IPS DF 6.9 (cell line): ENCODE measurements at regions not wholly inside any gene's neighbourhood (a gene's known extent, or its start where the extent isn't known, plus 50 kb on each side); places are given as distances from the start of the nearest gene placed in this dataset.
"Not testable (repeated sequence)": the region's sequence is repeated elsewhere in the genome, so short reads cannot be mapped to it uniquely, and the experiment has no call there.

ENCODE experiments used
- DNase-seq: peaks from one replicate; pipeline ENCODE4 v3.0.0-alpha.2; 2013; ENCODE audit warnings: low read depth, low spot score
- H3K27ac ChIP-seq: one replicate; pipeline ENCODE4 v1.5.1; 2013; ENCODE audit warnings: low read length, control low read depth
- H3K27me3 ChIP-seq: 2 replicates; pipeline ENCODE4 v1.6.1; 2013; ENCODE audit warnings: mild to moderate bottlenecking, low read length; ENCODE audit not compliant: control insufficient read depth, insufficient read depth
- H3K36me3 ChIP-seq: 2 replicates; pipeline ENCODE4 v1.6.1; 2013; ENCODE audit warnings: low read length; ENCODE audit not compliant: control insufficient read depth, insufficient read depth
- H3K4me1 ChIP-seq: 2 replicates; pipeline ENCODE4 v1.6.1; 2013; ENCODE audit warnings: low read length; ENCODE audit not compliant: control insufficient read depth, insufficient read depth
- H3K4me3 ChIP-seq: 2 replicates; pipeline ENCODE4 v1.5.1; 2013; ENCODE audit warnings: mild to moderate bottlenecking, low read length
- H3K9me3 ChIP-seq: 2 replicates; pipeline ENCODE4 v1.6.1; 2013; ENCODE audit warnings: low read length, inconsistent platforms; ENCODE audit not compliant: control insufficient read depth, insufficient read depth
- WGBS: extraction: QIAGEN DNeasy Blood & Tissue Kit; methylation state at CpG from one replicate; pipeline ENCODE4 v1.1.7; 2013; ENCODE audit warnings: mixed read lengths, missing lambda C conversion rate; ENCODE audit not compliant: insufficient read length, insufficient coverage; 5-methylcytosine and 5-hydroxymethylcytosine counted together

GRCh38 chr16:29211456-29211855 is 195.1 kb downstream of the NPIPB11 start:
- not testable (repeated sequence) for H3K27ac ChIP-seq, H3K27me3 ChIP-seq, H3K9me3 ChIP-seq, DNase-seq, H3K36me3 ChIP-seq, H3K4me1 ChIP-seq, H3K4me3 ChIP-seq
- WGBS = no CpG with 5 or more reads among the region's 12 CpGs

GRCh38 chr16:29210299-29211150 is 196.0 kb downstream of the NPIPB11 start:
- no CpG with 5 or more reads among the region's 25 CpGs for WGBS
- not testable (repeated sequence) for H3K36me3 ChIP-seq, H3K27ac ChIP-seq, H3K27me3 ChIP-seq, H3K4me3 ChIP-seq, H3K4me1 ChIP-seq, H3K9me3 ChIP-seq, DNase-seq

DNA sequence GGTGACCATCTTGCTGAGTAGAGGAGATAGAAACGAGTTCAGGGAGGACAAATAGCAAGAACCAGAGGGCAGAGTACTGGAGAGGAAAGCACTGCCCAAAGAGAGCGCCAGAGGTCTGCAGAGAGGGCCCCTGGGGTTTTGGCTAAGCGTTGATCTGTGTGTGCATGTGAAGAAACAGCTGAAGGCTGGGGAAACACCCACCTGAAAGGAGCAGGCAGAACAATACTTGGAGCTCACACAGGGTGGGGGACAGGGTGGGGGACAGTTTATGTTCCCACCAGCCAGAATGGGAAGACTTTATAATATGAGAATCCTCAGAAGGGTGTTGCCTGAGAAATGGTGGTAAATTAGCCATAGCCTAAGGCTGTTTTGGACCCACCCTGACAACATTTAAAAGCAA is 200.4 kb downstream of the NPIPB11 start:
- H3K4me1 ChIP-seq = not testable (repeated sequence)

GRCh38 chr16:29205151-29205550 is 201.4 kb downstream of the NPIPB11 start:
- not testable (repeated sequence) for DNase-seq, H3K9me3 ChIP-seq, H3K36me3 ChIP-seq, H3K4me3 ChIP-seq, H3K4me1 ChIP-seq, H3K27me3 ChIP-seq, H3K27ac ChIP-seq
- WGBS = no CpG with 5 or more reads among the region's 2 CpGs

More for the DNA sequence above, 200.4 kb downstream of the NPIPB11 start:
- DNase-seq, H3K36me3 ChIP-seq, H3K27me3 ChIP-seq, H3K27ac ChIP-seq, H3K9me3 ChIP-seq, H3K4me3 ChIP-seq: not testable (repeated sequence)
- no CpG with 5 or more reads among the region's 3 CpGs for WGBS

DNA sequence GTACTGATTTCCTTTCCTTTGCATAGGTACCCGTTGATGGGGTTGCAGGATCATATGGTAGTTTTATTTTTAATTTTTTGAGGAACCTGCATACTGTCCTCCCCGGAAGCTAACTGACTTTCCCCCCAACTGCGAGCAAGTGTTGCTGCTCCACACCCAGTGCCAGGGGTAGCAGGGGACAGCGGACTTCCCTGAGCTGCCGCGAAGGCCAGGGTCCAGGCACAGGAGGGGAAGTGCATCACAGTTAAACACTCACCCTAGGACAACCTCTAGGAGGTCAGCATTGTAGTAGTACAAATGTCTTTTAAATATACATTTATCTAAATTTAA is 201.7 kb downstream of the NPIPB11 start:
- Histone ChIP-seq H3K36me3 (no peaks in the 10 kb centered on the region), H3K9me3 (no peaks in the 10 kb centered on the region), H3K4me1 (no peaks in the 10 kb centered on the region), H3K4me3 (no peak overlapping the region), H3K27me3 (no peaks in the 10 kb centered on the region), H3K27ac (no peak overlapping the region)
- WGBS = no CpG with 5 or more reads among the region's 6 CpGs
- DNase-seq = no peak

- not testable (repeated sequence) for DNase-seq, H3K9me3 ChIP-seq, H3K4me1 ChIP-seq, H3K27ac ChIP-seq, H3K36me3 ChIP-seq, H3K4me3 ChIP-seq, H3K27me3 ChIP-seq
- no CpG with 5 or more reads among the region's 19 CpGs for WGBS
These were observed 202.3 kb downstream of the NPIPB11 start for GRCh38 chr16:29203933-29204805.

DNA sequence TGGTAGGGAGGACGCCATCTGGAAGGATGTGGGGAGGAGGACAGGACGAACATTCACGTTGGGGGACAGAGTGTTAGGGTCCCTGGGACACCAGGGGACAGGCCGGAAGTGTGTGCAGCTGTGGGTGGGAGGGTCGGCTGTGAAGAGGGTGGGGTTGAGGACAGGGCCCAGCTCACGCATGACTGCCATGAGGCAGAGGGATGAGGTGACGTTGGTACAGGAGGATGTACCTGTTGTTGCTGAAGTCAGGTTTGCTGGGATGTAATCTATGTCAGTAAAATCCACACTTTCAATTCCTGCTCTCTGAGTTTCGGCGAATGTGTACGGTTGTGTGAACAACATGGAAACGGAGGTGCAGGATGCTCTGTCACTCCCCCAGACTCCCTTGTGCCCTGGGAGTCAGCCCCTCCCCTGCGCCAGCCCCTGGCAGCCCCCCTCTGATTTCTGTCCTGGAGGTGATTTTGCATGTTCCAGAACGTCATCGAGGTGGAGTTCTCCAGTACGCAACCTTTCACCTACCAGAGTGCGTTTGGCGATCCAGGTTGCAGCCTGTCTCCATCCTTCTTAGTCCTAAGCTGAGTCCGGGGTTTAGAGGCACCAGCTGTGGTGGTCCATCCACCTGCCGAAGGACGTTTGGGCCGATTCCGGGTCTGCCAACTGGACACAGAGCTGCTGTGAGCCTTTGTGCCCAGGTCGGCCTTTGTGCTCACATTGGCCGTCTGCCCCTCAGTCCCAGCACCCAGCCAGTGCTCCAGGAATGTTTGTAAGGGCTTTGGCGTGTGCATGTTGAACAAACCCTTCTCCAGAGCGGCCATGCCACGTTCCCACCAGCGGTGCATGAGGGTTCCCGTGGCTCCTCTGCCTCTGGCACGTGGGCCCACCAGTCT is 203.2 kb downstream of the NPIPB11 start:
- H3K27ac ChIP-seq = not testable (repeated sequence)
- whole genome bisulfite sequencing = no CpG with 5 or more reads among the region's 30 CpGs

GRCh38 chr16:29202642-29203041 is 203.9 kb downstream of the NPIPB11 start:
- not testable (repeated sequence) for H3K27me3 ChIP-seq, DNase-seq, H3K36me3 ChIP-seq, H3K4me1 ChIP-seq, H3K27ac ChIP-seq, H3K9me3 ChIP-seq, H3K4me3 ChIP-seq
- no CpG with 5 or more reads among the region's 10 CpGs for WGBS

More for the DNA sequence above, 203.2 kb downstream of the NPIPB11 start:
- not testable (repeated sequence) for DNase-seq, H3K36me3 ChIP-seq, H3K9me3 ChIP-seq, H3K4me1 ChIP-seq, H3K27me3 ChIP-seq, H3K4me3 ChIP-seq

GRCh38 chr16:29202025-29202632 is 204.4 kb downstream of the NPIPB11 start:
- not testable (repeated sequence) for H3K27me3 ChIP-seq, H3K9me3 ChIP-seq, H3K27ac ChIP-seq, H3K4me1 ChIP-seq, DNase-seq, H3K36me3 ChIP-seq, H3K4me3 ChIP-seq
- no CpG with 5 or more reads among the region's 8 CpGs for WGBS
